AG08396 (cell line): ENCODE measurements at regions not wholly inside any gene's neighbourhood (a gene's known extent, or its start where the extent isn't known, plus 50 kb on each side); places are given as distances from the start of the nearest gene placed in this dataset.

Source experiments
- DNase-seq: peaks from one replicate; pipeline ENCODE4 v3.0.0; 2012; ENCODE audit warnings: low spot score, mixed read lengths

DNA sequence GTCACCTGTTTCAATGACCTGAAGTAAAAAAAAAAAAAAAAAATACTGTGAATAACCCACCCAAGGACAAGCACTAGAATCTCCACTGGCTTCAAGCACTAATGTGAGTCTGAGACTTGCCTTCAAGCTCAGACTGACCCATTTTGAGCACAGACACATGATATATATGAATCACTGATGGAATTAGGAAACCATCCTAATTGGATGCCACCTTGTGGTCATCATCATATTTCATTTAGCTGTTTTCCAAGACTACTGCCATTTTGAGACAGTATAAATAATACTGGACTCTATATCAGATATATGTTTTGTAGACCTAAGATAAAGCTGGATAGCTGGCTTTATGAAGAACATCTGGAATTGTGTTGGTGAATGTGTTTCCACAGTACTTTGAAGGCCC, 1232.0 kb downstream of the KCNT2 start:
- no peak for DNase-seq

DNA sequence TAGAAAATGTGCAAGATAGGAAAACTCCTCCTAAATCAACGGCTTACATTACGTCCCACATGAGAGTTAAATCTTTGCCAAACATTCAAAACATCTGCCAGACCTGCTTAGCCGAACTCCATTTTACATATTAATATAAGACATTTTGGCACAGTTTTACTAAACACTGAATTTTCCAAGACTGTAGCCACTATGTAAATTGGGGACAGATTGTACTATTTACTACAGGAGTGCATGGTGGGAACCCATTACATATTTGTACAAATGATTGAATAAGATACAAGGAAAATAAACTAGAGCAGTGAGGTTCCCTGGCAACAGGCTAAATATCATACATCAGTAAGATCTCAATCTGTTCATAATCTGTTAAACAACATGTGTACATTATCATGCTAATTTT, 1234.4 kb downstream of the KCNT2 start:
- DNase-seq = no peak

DNA sequence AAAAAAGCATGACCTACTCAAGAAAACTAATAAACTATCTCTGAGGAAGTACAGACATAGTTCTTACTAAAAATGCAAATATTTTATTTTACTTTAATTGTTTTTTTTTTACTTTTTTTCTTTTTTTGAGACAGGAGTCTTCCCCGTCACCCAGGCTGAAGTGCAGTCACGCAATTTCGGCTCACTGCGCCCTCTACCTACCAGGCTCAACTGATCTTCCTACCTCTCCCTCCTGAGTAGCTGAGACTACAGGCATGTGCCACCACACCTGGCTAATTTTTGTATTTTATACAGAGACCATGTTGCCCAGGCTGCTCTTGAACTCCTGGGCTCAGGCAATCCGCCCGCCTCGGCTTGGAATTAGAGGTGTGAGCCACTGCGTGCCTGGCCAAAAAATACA, 1263.1 kb downstream of the KCNT2 start:
- no peak for DNase-seq

DNA sequence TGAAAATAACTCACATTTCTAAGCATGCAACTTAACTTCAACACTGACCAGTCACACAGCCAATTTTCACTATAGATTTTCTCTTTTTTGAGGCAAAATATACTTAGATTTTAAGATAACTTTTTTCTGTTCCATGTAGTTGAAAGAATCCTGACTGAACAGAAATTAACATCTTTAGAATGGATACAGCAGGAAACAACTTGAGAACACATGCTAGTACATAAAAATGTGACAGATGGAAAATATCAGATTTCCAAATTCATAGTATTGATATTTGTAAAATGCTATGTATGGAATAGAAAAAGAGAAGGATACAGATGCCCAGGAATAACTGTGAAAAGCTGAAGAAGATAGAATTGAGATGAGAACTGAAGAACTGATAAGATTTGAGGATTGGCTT, 1270.6 kb downstream of the KCNT2 start:
- DNase-seq = no peak

DNA sequence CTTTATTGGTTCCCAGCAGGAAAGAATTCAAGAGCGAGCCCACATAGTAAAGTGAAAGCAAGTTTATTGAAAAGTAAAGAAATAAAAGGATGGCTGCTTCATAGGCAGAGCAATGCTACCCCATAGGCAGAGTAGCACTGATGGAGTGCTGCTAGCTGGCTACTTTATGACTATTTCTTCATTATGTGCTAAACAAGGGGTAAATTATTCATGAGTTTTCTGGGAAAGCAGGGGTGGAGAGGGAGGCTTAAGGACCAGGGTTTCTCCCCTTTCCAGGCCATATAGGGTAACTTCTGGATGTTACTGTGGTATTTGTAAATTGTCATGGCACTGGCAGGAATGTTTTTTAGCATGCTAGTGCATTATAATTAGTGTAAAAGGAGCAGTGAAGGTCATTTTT, 1271.4 kb downstream of the KCNT2 start:
- no peak for DNase-seq

DNA sequence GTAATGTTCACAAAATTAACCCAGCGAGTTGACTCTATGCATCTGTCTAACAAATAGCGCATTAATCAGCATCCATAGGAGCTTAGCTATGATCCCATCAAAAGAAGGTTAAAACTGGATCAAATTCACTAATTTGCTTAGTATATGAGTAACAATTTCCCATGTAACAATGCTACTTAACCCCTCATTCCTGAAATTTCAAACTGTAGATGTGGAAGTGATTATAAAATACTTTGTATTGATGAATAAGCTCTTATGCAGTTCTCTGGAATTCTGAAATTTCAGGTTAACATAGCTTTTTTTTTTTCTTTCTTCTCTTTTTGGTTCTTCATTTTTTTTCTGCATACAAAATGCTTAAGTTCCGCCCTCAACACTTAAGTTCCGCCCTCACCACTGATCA, 1272.7 kb downstream of the KCNT2 start:
- DNase-seq = no peak

DNA sequence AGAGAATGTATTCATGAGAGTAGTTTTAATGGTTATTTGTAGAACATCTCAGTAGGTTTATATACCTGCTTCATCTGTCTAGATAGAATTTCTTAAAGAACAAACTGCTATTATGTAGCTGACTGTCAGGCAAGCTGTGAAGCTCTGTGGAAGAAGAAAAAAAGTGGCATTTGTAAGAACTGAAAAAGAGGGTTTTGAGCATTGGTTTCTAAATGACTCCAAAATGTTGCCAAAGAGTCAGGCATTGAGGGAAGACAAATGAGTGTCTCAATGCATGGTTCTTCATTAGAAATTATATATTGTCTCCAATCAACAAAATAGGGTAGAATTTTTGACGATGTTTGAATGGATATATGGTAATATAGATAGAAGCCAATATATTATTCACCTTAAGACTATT, 1276.1 kb downstream of the KCNT2 start:
- DNase-seq = no peak

DNA sequence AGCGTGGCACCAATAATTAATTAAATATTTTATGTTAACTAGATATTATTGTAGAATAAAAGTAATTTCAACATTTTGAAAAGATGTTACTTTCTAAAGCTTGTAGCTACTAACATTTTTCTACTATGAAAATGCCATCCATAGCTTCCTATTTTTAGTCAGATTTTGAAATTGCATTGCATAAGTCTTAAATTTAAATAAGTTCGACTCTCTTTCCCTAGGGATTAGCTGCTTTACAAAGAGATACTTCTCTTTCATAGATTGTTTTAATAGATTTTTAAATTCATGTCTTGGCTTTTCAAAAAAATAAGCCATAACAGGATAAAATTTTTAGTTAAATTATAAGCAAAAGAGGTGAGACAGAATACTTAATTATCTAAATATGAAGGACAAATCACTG, 1279.6 kb downstream of the KCNT2 start:
- no peak for DNase-seq

DNA sequence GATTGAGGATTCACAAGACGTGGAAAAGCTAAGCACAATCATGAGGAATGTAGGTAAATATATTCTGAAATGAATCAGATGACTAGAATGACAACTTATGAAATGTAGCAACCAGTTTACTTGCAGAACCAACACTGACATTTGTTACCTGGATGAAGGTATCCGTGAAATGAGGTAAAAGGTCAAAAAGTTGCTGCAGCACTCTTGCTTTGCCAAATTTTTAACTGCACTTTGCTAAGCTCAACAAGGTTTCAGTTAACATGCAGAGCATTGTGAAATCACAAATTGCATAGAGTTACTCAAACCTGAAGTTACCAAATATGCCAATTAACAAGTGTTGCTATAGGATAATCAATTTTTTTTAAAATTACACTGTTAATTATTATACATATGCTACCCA, 1280.1 kb downstream of the KCNT2 start:
- no peak for DNase-seq

DNA sequence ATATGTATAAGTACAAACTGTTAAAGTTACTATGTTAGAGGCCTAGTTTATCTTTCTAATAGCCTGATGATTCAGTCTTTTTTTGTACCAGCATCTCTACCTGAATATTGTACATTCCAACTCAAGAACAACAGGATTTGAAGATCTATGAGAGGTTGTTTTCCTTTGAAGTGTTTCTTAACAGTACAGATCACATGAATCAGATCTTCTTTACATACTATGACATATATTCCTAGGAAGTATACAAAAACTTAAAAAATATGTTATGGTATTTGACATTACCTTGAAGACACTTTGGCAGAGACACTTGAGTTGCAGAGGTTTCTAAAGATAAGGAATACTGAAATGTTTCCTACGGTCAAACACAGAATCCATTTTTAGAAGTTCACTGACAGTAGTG, 1280.9 kb downstream of the KCNT2 start:
- no peak for DNase-seq

DNA sequence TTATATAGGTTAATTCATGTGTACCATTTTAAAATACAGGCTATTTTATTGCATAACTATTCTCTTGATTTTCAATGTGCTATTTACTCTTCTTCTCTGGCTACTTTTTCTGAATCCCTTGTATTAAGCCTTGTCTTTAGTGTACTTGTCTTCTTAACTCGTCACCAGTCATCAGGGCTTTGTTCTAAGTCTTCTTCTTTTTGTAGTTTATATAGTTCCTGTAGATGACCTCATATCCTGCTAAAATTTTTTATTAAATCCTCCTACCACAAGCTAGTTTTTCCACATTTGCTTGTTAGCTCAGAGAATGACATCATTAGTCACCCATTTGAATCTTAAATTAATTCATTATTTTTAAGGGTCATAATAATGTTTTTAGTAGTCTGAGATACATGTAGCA, 1281.9 kb downstream of the KCNT2 start:
- DNase-seq = no peak

DNA sequence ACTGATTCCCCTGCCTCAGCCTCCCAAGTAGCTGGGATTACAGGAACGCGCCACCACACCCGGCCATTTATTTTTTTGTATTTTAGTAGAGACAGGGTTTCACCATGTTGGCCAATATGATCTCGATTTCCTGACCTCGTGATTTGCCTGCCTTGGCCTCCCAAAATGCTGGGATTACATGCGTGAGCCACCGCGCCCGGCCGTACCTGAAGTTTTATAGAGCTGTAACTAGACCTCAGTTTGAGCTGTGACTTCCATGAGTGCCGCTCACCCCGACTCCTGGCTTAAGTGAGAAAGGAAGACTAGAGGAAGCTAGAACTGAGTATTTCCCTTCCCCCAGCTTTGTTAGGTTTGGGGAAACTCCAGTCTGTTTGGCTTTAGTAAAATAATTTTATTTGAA, 1283.1 kb downstream of the KCNT2 start:
- DNase-seq = no peak

DNA sequence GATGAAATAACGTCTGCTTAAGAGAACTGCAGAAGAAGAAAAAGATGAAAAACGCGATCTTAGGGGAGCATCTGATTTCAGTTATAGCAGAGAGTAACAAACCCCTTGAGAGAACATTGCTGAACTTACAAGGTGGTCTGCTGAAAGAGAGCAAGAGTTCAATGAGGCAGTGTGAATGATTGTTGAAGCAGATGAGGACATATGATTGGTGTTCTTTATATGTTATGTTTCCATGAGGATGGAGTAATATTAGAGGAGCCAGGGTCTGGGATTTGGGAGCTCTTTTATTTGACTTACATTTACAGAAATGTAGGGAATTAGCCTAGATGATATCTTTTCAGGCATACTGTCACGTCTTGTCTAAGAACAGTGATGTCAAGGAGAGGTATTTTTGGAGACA, 1302.0 kb downstream of the KCNT2 start:
- DNase-seq = no peak

DNA sequence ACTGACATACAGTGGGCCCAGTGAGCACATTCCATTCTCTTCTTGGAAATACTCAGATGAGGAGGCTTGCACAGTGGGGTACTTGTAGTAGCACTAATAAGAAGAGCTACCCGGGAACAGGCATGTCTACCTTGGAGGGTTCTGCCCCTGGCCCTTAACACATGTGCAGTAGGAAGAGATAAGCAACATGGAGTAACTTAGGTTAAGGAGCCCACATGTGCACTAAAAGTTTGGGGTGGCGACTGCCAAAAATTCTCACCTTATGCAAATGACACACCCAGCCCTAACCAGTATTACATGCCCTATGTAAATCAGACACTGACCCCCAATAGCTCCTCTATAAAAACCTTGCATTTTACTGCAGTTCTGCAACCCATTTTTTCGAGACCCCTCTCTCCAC, 1313.3 kb downstream of the KCNT2 start:
- DNase-seq = no peak

DNA sequence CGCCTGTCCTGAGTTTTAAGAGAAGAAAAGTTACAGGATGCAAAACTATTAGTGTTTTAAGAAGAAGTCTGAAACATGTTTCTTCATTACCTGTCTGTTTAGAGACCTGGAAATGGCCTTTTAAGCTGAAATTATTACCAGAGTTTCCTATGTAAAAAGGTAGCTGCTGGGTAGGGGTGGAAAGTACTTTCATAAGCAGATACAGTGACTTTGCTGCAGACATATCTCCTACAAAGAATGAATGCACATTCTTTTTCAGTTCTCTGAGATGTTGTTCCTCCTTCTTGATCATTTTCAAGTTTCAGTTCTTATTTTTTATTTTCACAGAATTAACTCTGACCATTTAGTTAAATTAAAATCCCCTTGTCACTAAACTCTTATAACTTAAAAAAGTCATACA, 1329.6 kb downstream of the KCNT2 start:
- DNase-seq = no peak

DNA sequence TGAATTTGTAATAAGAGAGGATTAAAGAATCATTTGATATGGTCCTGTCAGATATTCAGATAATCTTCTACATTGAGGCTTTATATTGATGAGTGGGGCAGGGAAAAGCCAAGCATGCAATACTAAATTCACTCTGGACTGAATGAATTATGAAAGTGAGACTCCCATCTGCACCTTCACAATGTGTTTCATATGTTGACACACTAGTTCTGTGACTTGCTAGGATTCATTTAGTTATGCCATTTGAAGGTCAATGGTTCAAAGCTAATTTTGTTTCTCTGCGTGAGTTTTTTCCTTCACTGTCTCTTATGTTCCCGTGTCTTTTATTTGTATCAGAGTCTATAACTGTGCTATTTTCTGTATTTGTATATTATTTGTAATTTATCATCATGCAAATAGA, 1332.5 kb downstream of the KCNT2 start:
- DNase-seq = no peak

DNA sequence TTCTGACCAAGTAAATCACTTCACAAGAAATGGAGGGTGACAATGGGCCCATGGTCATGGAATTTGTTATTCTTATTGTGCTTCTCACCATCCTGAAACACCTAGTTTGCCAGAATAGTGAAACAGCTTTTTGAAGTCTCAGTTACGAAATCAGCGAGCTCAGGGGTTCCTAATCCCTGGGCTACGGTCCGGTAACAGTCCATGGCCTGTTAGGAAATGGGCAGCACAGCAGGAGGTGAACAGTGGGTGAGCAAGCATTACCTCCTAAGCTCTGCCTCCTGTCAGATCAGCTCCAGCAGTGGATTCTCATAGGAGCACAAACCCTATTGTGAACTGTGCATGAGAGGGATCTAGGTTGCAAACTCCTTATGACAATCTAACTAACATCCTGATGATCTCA, 1356.3 kb downstream of the KCNT2 start:
- no peak for DNase-seq

DNA sequence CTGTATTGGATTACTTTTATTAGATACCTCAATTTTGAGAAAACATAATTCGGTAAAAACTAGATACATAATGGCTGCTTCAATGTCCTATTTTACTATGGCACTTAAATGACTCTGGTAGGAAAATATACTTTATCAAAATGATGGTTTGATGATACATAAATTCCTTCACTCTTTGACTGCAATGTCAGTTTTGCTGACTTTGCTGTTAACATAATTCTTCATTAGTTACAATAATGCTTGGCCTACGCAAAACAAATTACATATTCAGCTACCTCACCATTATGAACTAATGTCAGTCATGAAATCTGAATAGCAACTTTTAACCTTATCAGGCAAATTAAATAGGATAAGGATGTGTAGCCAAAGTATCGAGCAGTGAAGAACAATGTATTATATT, 1364.7 kb downstream of the KCNT2 start:
- DNase-seq = no peak

DNA sequence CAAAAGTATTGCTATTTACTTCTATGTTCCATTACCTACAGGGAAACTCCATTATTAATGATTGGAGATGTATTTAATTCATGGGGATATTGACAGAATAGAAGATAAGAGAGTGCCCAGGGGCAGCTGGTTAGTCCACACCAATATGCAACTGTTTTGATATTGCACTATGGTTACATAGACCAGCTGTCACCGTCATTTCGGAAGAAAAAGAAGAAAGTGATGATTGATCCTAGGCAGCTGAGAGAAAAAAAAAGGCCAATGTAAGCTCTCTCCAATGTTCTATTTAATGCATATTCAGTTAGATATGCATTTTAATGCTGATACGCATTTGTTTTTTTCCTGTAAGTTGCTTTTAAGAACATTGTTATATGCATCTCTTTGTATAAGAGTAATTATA, 1367.2 kb downstream of the KCNT2 start:
- DNase-seq = no peak

DNA sequence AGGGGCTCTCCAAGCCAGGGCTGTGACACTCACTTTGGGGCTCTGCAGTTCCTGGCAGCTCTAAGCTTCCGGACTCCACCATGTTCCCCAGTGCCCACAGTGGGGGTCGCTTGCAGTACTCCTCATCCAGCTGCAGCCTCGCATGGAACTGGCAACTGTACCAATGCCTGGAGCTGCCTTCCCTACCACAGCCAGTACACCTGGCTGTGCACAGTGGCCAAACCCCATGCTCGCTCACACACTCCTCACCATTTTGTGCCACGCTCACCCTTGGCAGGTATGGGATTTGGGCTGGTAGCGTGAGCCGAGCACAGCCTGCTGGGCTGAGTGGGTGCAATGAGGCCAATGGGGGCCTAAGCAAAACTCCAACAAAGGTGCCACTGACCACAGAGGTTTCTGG, 1369.9 kb downstream of the KCNT2 start:
- no peak for DNase-seq

DNA sequence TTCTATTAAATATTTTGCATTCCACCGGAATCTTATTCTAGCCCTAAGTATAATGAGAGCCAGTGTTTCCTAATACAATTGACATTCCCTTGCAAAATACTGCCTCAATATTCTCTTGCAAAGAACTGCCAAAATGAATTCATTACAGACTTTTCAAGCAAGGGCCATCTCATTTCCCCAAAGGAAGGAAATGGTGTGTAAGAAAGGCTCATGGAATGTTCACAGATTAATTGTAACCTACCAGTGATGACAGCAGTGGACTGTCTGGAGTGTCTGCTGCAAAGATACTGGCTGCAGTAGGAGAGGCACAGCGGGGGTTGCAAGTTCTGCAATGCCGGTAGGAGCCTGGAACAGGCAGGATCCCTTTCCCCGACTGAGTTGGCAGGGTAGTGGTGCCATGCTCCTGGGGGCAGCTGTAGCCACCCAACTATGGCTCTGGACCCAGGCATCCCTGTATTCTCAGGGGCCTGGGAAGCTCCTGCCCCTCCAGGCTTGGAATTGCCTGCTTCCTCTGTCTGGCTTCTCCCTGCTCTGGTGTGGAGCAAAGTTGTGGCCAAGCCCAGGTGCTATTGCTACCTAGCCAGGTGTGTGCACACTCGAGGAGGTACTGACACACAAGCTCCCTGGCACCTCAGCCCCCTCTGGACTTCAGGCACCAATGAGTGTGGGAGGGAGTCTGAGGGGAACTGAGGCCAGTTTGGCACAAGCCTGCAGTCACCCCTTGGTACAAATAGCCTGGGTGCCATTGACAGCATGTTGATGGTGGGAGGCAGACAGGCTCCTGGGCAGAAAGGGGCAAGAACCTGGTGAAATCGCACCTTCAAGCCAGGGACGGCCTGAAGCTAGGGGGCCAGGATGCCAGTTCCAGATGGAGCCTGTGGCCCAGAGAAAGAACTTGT, 1371.0 kb downstream of the KCNT2 start:
- DNase-seq = no peak

DNA sequence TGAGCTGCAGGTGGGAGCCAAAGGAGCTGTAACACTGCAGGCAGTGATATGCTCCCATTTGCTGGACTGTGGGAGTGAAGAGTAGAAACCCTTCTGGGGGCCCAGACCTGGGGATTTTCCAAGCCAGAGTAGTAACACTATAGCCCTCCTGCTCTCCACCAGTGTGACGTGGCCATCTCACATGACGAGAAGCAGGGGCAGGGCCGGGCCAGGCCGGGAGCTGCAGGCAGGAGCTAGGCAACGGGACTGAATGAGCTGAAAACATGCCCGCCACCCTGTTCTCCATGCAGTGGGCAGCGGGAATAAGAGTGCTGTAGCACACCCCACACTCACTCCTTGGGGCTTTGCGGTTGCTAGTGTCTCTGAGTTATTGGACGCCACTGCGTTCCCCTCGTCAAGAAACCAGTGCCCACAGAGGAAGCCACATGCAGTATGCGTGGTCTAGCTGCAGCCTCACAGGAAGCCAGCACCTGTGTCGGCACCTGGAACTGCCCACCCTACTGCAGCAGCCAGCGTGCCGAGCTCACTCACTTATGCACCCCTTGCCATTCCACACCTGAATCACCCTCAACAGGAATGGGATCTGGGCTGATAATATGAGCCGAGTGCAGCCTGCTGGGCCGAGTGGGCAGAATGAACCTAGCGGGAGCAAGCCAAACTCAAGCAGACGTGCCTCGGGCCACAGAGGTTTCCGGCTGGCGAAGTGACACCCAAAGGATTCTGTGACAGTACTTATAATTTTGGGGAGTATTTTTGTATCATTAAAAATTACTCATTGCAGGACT, 1389.6 kb downstream of the KCNT2 start:
- DNase-seq = no peak

DNA sequence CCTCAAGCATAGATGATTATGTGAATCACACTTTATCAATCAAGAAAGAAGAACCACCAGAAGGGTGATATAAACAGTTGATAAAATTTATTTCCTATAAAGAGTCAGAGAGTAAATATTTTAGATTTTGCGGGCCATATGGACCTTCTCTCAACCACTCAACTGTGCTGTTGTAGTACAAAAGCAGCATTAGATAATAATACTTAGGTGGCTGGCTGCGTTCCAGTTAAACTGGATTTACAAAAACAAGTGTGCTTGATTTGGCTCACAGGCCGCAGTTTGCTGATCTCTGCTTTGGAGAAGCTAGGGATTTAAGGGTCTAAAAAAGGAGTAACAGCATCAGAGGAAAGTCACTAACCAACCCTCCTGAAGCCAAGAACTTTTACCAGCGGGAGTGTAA, 1406.0 kb downstream of the KCNT2 start:
- DNase-seq = no peak

DNA sequence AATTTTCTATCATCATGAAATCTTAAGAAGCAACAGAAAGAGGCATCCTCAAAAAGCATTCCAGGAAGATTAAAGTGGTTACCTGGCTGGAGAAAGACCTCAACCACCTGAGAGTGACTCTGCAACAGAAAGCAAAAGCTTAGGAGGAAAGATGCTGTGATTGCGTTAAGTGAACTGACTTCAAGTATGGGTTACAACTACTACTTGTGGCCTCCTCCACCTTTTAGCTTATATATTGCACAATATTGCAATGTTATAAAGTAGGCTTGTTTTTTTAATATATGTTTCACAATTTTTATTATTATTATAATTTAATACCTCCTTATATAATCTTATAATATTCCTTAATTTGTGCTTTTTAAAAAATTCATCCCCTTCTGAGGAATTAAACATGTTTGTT, 1407.5 kb downstream of the KCNT2 start:
- no peak for DNase-seq
